H1 (cell line): ENCODE measurements at regions not wholly inside any gene's neighbourhood (a gene's known extent, or its start where the extent isn't known, plus 50 kb on each side); places are given as distances from the start of the nearest gene placed in this dataset.

Experiments
- BCL11A ChIP-seq, 2 experiments: IDR thresholded peaks; one replicate each; pipeline ENCODE4 v1.6.1; 2011; ENCODE audit warnings: low read depth in 2 of 2, low read length in 2 of 2, mild to moderate bottlenecking in 2 of 2
- E2F6 ChIP-seq: IDR thresholded peaks from 2 replicates; pipeline ENCODE4 v1.6.1; 2012; ENCODE audit warnings: inconsistent platforms
- HDAC2 ChIP-seq, 2 experiments: fragments of 300-600 bp in 1 of 2; sonication (generic) in 1 of 2; IDR thresholded peaks; 2 replicates each; pipeline ENCODE4 v1.6.1; 2011 to 2012; ENCODE audit warnings: low read depth in 2 of 2, low read length in 2 of 2, mild to moderate bottlenecking in 2 of 2, moderate library complexity in 2 of 2, borderline replicate concordance in 1 of 2, inconsistent platforms in 1 of 2
- POU5F1 ChIP-seq: IDR thresholded peaks from 2 replicates; pipeline ENCODE4 v1.6.1; 2011; ENCODE audit warnings: low read depth, mild to moderate bottlenecking, low read length, moderate library complexity
- SIN3A ChIP-seq, 2 experiments: IDR thresholded peaks in 1 of 2; conservative IDR thresholded peaks in 1 of 2; 2 replicates each; pipeline ENCODE4 v1.6.1; 2011 to 2012; ENCODE audit warnings: low read length in 2 of 2, improper control_type of control experiment in 1 of 2, low read depth in 1 of 2, mild to moderate bottlenecking in 1 of 2

GRCh38 chr13:72639377-72639776, 88.1 kb downstream of the MZT1 start (continued):
- TF ChIP-seq HDAC2 (IDR thresholded peaks at IDR 0.05; ENCODE audit: borderline replicate concordance in 1 of 2, low read depth in 2 of 2, low read length in 2 of 2) (no peak), E2F6 (no peak), SIN3A (conservative IDR thresholded peaks at IDR 0.05 in 1 of 2, IDR thresholded peaks at IDR 0.05 in 1 of 2; ENCODE audit: low read depth in 1 of 2, low read length in 2 of 2) (no peak), POU5F1 (no peak), BCL11A (IDR thresholded peaks at IDR 0.05; ENCODE audit: low read depth in 2 of 2, low read length in 2 of 2) (no peak)
- TF ChIP-seq, all 59 proteins: peak for 0
